Islet precursor cell (in vitro differentiated cells): ENCODE measurements at regions not wholly inside any gene's neighbourhood (a gene's known extent, or its start where the extent isn't known, plus 50 kb on each side); places are given as distances from the start of the nearest gene placed in this dataset.
"Not testable (repeated sequence)": the region's sequence is repeated elsewhere in the genome, so short reads cannot be mapped to it uniquely, and the experiment has no call there.

Experiments used
- DNase-seq: peaks from one replicate; pipeline ENCODE4 v3.0.0-alpha.2; 2018

DNA sequence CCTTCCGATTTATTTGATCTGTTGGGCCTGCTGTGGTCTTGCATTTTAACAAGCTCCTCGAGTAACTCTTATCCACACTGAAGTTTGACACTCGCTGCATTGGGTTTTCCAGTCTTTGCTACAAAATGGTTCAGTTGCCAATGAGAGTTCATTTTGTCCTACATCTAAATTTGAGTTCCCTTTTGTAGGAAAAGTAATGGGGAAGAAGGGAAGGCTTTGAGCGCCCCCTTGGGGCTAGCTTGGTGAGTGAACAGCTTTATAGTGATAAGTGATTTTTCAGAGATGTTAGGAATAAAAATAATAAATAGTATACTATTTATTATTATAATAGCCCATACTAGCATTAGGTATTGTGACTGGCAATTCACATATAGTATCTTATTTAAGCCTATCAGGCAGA, 89.9 kb upstream of the GNAQ start:
- DNase-seq, result peak; percentile 61

DNA sequence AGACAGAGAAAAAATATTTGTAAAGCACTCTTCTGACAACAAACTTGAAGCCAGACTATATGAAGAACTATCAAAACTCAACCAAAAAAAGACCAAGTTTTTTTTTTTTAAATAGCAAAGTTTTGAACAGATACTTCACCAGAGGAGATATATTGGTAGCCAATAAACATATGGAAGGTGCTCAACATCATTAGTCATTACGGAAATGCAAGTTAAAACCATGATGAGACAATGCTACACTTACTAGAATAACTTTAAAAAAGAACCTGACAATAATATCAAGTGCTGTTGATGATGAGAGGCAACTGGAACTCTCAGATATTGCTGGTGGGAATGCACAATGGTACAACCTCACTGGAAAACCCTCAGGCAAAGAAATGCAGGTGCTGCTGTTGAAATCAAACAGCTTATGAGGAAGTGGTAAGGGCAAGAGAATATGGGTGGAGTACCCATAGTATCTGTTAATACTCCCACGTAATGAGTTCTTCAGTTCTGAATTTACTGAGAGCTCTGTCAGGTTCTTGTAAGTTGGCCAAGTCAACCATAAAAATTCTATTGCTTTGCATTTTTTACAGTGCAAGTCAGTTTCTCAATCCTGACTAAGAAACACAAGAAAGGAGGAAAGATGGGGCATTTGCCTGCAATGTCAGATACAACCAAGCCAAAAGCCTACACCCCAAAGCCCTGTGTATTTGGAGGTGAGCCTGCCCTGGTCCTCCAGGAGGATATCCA, 87.3 kb upstream of the GNAQ start:
- DNase-seq, result no peak

DNA sequence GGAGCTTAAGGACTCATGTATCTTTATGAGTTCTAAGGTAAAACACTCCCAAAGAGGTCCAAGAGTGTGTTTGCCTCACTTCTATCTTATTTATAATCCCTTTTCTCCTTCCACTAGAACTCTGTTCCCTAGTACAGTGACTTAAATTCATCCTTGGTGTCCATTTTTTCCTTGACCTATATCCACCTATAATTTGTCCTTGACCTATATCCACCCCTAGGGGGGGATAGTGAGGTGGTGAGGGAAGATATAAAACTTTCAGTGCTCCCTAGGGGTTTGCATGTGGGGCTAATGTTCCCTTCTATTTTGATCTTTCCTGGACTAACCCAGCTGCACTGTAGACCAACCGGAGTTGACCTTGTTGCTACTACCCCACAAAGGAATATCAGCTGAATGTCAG, 83.5 kb upstream of the GNAQ start:
- DNase-seq, result no peak

DNA sequence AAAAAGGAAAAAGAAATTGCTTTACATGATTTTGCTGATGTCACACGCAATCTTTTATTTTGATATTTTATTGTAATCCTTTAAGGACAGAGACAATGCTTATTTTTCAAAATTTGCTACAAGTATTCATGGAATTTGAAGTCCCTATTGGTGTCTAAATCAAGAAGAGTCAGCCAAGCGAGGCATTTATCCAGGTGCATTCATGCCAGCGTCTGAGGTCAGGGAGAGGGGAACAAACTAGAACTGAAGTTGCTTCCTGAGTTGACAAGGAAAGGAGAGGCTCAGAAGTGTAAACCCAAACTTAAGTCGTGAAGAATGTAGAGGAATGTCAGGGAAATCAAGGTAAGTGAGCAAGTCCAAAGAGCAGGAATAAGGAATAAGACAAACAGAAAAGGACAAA, 83.0 kb upstream of the GNAQ start:
- DNase-seq, result no peak

DNA sequence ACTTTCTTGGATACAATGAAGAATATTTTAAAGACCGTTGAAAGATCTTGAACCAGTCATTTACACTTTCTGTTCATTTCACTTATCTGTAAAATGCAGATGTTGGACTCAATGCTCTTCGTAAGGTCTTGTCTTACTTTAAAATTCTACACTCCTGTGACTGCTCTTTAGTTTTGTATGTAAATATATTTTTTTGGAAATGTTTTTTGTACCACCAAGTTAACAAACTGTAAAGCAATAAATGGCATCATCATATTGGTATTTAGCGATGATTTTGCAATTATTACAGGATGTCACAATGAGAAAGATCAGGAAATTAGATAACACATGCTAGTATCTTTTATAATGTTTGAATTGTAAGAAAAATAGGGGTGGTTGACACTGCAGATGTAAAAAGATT, 80.8 kb upstream of the GNAQ start:
- DNase-seq, result no peak

DNA sequence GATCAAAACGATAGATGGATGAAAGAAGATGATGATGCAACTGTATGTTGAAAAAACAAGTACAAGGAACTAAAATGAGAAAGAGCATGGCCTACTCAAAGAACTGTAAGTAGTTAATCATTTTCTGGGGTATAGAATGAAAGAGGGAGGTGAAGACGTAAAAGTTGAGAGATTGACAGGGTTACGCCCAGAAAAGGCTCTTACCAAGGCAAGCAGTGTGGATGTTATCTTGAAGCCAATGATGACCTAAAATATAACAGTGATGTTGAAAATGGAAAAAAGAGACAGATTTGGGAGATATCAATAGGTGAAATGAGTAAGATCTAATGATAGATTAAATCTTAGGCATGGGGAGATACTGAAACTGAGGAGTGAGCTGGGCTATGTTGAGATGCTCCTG, 80.4 kb upstream of the GNAQ start:
- no peak for DNase-seq

DNA sequence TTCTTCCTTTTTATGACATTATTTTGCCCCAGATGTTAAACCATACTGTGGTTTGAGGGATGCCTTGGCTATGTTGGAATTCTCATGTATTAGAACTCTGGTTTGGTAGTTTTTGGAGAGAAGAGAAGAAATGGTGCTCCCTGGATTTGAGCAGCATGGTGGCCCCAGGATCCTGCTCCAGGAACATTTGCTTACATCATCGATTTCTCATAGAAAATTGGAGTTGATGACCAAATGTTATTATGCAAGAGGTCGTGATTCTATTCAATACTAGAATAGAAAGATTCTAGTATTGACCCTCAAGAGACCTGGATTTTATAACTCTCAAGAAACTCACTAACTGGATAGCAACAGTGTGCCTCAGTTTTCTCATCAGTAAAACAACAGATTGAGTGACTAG, 77.5 kb upstream of the GNAQ start:
- no peak for DNase-seq

DNA sequence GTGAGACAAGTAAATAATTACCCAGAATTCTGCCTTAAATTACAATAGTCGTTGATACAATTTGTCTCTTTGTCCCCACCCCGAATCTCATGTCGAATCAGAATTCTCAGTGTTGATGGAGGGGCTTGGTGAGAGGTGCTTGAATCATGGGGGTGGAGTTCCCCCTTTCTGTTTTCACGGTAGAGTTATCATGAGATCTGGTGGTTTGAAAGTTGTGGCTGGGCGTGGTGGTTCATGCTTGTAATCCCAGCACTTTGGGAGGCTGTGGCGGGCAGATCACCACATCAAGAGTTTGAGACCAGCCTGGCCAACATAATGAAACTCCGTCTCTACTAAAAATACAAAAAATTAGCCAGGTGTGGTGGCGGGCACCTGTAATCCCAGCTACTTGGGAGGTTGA, 75.0 kb upstream of the GNAQ start:
- DNase-seq, result not testable (repeated sequence)

DNA sequence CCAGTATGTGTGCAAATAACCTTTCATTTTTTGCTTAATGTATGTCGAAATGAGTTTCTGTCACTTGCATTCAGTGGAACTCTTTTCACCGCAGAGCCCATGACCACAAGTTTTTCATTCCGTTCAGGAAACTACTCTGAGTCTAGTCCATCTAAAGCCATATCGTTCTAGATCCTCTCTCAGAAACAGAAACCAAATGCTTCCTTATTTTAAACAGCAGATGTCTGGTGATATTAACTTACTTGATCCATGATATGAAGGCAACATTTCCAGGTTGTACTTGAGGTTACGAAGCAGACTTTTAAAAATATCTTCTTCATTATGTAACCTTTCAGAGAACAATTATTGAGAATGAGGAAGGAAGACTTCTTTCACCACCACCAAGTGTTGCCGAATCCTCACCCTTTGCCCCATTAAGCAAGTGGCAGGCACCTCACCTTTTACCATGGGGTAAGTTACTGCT, 72.4 kb upstream of the GNAQ start:
- DNase-seq, result no peak

DNA sequence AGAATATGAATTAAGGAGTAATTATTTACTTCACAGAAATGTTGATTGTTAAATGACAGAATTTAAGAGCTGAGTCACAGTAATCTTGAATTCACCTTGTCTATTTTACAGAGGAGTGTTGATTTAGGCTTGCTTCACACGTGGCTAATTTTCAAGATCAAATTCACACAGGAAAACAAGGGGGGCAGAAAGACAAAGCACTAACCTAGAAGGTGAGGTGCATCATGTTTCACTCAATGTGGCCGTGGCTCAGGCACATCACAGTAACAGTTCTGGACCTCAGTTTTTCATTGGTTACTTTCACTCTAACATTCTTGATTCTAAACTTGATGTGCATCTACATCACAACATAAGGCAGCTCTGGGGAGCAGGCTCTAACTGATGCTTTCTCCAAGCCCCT, 69.6 kb upstream of the GNAQ start:
- DNase-seq, result no peak

DNA sequence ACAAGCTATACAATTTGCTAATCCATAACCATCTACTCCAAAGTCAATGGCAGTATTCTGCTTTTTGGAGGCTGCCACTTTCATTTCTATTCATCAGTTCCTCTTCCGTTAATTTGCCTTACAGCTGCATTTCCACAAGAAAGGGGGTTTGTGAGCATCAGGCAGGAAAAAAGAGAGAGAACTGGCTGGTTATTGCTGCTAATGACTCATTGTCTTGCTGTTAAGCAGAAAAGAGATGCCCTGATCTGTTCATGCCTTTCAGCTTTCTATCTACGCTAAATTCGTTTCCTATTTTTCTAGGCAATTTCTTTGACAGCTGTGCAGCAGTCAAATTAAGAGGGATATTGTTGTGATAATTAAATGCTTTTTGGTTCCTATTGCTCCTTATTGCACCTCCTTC, 65.9 kb upstream of the GNAQ start:
- no peak for DNase-seq

DNA sequence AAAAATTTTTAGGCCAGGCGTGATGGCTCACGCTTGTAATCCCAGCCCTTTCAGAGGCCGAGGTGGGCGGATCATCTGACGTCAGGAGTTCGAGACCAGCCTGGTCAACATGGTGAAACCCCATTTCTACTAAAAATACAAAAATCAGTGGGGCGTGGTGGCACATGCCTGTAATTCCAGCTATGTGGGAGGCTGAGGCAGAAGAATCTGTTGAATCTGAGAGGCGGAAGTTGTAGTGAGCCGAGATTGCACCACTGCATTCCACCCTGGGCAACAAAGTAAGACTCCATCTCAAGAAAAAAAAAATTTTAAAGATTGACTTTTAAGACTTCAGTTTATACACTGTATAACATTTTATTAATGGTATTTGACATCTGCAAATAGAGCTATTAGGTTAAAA, 60.1 kb upstream of the GNAQ start:
- DNase-seq, result no peak

DNA sequence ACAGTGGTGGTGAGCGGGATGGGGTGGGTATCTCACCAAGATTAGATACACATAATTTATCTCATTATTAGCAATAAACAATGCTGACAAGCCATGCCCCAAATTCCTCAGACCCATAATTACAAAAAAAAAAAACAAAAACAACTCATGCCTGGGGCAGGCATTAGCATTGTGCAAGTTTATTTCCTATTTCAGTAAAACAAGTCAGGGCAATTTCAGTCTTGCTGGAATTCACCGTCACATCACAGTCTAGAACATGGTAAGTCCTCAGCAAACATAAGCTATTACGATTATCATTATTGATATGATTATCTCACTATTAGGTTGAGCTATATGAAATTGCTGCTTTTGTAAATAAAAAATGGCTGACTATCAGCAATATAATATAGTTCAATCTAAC, 57.5 kb upstream of the GNAQ start:
- no peak for DNase-seq

DNA sequence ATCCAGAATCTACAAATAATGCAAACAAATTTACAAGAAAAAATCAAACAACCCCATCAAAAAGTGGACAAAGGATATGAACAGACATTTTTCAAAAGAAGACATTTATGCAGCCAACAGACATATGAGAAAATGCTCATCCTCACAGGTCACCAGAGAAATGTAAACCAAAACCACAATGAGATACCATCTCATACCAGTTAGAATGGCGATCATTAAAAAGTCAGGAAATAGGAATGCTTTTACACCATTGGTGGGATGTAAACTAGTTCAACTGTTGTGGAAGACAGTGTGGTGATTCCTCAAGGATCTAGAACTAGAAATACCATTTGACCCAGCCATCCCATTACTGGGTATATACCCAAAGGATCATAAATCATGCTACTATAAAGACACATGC, 56.6 kb upstream of the GNAQ start:
- DNase-seq, result not testable (repeated sequence)
